Tibial artery (tissue), 4 donors: ENCODE measurements at regions not wholly inside any gene's neighbourhood (a gene's known extent, or its start where the extent isn't known, plus 50 kb on each side); places are given as distances from the start of the nearest gene placed in this dataset.
A peak's percentile ranks its signal among the peaks of the same experiment; 100 is the strongest.
"Not testable (repeated sequence)": the region's sequence is repeated elsewhere in the genome, so short reads cannot be mapped to it uniquely, and the experiment has no call there.

ENCODE experiments used
- DNase-seq, 2 donors: peaks; one replicate each; pipeline ENCODE4 v3.0.0-alpha.2; 2019
- H3K27ac ChIP-seq, 2 donors: fragments of 200-600 bp; sonication (generic) in 1 of 2; 1 replicate in 1 of 2; 2 replicates in 1 of 2; pipeline ENCODE4 v1.5.1; 2018 to 2019; ENCODE audit warnings: mild to moderate bottlenecking in 1 of 2
- H3K27me3 ChIP-seq, 2 donors: fragments of 200-600 bp; sonication (generic) in 1 of 2; one replicate each; pipeline versions ENCODE4 v1.5.1 to v1.6.0; 2016 to 2019
- H3K36me3 ChIP-seq, 3 donors: fragments of 200-600 bp; sonication (generic) in 2 of 3; one replicate each; pipeline ENCODE4 v1.5.1; 2016 to 2019; ENCODE audit warnings: mild to moderate bottlenecking in 2 of 3
- H3K4me1 ChIP-seq, 4 donors: fragments of 200-600 bp; sonication (generic) in 2 of 4; 1 replicate in 3 of 4; 2 replicates in 1 of 4; pipeline ENCODE4 v1.5.1; 2016 to 2019
- H3K4me3 ChIP-seq, 2 donors: fragments of 200-600 bp; sonication (generic) in 1 of 2; 1 replicate in 1 of 2; 2 replicates in 1 of 2; pipeline ENCODE4 v1.5.1; 2018 to 2019; ENCODE audit warnings: mild to moderate bottlenecking in 2 of 2
- H3K9me3 ChIP-seq, 3 donors: fragments of 200-600 bp; sonication (generic) in 1 of 3; one replicate each; pipeline ENCODE4 v1.5.1; 2016 to 2019
- intact Hi-C: fragments of 100-400 bp; cut with DNase I; formaldehyde crosslinking; loops from one replicate; pipeline ENCODE4 v1.15.0; 2023; ENCODE audit warnings: low total_unique reads
- TF ChIP-seq, protein P1 (sequence below), 2 experiments: fragments of 200-600 bp in 1 of 2; fragments of 450-650 bp in 1 of 2; IDR thresholded peaks; one replicate each; pipeline ENCODE4 v1.5.1; 2017 to 2019; ENCODE audit warnings: antibody characterized with exemption in 2 of 2, mild to moderate bottlenecking in 1 of 2, moderate library complexity in 1 of 2

DNA sequence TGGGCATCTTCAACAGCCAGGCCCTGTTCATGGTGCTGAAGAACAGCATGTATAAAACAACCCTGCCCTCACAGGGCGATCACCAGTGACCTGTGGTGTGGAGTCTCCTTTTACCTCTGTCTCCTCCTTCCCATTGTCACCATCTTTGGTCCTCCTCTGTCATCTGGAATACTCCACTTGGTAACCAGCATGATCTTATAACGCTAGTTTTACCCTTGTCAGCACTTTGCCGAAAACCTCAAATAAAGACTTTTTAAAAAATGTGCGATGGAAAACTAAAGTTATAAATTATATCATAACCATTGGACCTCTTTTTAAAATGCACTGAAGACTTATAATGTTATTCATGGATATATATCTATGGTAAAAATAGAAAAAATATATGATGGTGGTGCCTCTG lies 945.2 kb upstream of the DEFB115 start:
- H3K4me1 ChIP-seq, H3K4me3 ChIP-seq, DNase-seq, H3K27ac ChIP-seq, H3K9me3 ChIP-seq, intact Hi-C loops, H3K36me3 ChIP-seq: not testable (repeated sequence)
- H3K27me3 ChIP-seq = peaks cover 0 to 13% of the 10 kb centered on the region in 2 donors

DNA sequence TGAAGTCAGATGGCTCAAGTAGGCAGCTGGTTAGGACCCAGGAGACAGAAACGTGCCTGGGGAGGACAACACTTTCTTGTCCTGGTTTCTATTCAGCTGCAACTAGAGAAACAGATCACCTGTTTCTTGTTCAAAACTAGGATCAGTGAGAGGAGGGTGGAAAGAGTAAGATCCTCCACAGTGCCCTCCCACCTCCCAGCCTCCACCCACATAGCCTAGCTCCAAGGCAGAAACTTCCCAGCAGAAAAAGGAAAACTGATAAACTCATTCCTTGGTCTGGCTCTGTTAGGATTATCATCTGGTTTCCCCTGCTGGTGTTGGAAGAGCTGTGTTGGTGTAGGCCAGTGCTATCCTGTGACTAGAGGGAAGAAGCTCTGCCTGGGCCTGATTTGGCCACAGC lies 943.8 kb upstream of the DEFB115 start:
- H3K27me3 ChIP-seq = peaks cover 0 to 16% of the 10 kb centered on the region in 2 donors
- H3K4me1 ChIP-seq, H3K4me3 ChIP-seq, intact Hi-C loops, H3K27ac ChIP-seq, H3K36me3 ChIP-seq, H3K9me3 ChIP-seq: not testable (repeated sequence)
- DNase-seq = peak in 1 of 2 donors; percentile 12

DNA sequence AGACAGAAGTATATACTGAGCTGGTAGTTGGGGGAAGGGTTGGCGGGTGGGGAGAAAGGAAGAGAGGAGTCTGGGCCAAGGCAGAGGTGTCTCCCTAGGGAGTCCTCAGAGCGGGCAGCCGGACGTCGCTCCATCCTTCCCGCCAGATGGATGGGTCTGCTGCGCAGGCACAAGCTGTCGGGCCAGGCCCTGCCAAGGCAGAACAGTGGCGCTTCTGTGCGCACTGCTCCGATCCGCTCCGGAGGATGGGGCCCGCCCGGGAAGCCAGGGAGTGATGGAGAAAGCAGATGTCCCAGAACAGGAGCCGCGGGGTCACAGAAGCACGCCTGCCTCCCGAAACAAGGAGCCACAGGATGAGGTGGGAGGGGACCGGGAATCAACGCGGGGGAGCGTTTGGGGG lies 941.4 kb upstream of the DEFB115 start:
- intact Hi-C loops, H3K4me3 ChIP-seq, H3K4me1 ChIP-seq, H3K36me3 ChIP-seq, DNase-seq, H3K9me3 ChIP-seq, H3K27ac ChIP-seq: not testable (repeated sequence)
- peaks cover 0 to 16% of the 10 kb centered on the region in 2 donors for H3K27me3 ChIP-seq

DNA sequence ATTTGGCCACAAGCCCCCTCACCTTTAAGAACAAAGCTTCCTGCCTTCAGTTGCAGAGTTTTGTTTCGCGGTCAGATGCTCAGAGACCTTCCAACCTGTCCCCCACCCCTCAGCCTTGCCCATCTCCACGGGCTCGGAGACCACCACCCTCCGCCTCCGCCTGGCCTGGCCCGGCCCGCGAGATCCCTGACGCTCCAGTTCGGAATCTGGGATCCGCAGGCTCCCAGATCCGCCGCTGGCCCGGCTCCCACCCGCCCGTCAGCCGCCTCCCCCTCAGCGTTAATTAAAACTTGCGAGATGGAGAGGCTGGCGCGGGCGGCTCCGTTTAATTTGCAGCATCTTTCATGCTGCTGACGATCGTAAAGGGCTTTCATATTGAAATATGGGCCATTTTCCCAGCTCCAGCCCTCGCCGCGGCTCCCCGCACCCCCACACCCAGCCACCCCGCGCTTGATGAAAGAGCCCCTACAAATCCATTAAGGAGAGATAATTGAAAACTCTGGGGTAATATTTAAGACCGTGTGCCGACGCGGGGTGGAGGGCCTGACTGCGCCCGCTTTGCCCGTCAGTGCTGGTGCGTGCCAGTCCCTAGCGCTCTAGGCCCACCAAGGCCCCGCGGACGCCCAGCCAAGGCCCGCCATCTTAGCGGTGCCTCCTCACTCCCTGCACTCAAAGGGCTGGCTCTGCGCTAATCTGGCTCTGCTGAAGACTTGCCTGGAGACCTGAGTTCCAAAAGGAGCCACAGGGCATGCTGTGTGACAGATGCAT lies 940.7 kb upstream of the DEFB115 start:
- DNase-seq, H3K27ac ChIP-seq, H3K4me1 ChIP-seq, H3K4me3 ChIP-seq, H3K9me3 ChIP-seq, intact Hi-C loops, H3K36me3 ChIP-seq: not testable (repeated sequence)
- H3K27me3 ChIP-seq = peaks cover 0 to 16% of the 10 kb centered on the region in 2 donors

DNA sequence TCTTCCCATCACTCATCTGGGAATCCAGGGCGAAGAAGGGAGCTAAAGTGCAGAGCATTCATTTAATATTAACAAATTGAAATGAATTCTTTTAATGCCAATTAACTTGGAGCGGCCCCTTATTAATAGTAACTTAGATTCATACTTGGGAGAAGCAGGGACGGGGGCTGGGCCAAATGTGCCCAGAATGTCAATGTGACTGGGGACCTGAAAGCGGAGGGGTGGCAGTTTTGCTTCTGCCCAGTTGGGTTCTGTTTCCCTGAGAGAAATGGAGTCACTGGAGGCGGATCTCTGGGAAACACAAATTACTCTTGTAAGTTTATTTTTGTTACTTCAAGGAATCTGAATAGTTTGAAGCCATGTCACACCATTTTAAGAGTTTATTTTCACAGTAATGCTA lies 923.7 kb upstream of the DEFB115 start:
- DNase-seq = peak in 1 of 2 donors; percentile 33
- H3K36me3 ChIP-seq, H3K9me3 ChIP-seq, intact Hi-C loops, H3K27me3 ChIP-seq, H3K4me3 ChIP-seq: not testable (repeated sequence)
- Histone ChIP-seq H3K4me1 (peaks cover 0 to 58% (median 3%) of the 10 kb centered on the region in 4 donors), H3K27ac (peak overlapping the region; percentile 71 to 87)

DNA sequence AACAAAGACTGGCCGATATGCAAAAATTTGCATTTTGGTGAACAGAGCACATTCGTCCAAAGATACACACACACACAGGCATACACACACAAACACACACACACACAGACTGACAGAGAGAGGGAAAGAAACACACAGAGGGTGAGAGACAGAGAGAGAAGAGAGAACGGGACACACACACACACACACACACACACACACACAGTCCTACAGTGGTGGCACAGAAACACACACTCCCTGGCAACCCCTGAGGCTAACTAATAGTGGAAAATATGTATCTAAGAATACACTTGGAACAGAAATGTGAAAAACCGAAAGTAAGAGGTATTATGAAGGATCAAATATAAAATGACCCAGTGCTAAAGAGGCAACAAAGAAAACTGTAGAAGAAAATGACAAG lies 919.9 kb upstream of the DEFB115 start:
- H3K36me3 ChIP-seq, H3K9me3 ChIP-seq, intact Hi-C loops, H3K27me3 ChIP-seq: not testable (repeated sequence)
- H3K4me3 ChIP-seq = peak overlapping the region; percentile 14 to 21
- peaks cover 0 to 38% (median 0%) of the 10 kb centered on the region in 4 donors for H3K4me1 ChIP-seq
- DNase-seq = peak; percentile 25 to 73
- H3K27ac ChIP-seq = peak overlapping the region; percentile 54 to 71

DNA sequence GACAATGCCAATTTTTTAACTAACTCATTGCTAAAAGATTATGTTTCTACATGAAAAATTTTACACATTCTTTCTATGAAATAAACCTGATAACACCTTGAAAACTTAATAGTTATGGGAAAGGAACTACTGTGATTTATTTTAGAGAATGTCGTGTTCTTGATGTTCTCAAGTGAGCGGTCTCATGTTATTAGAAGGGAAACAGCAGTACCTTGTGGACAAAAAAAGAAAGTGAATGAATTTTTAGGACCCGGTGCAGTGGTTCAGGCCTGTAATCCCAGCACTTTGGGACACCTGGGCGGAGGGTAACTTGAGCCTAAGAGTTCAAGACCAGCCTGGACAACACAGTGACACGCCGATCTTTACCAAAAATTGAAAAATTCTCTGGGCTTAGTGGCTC lies 908.5 kb upstream of the DEFB115 start:
- intact Hi-C loops, H3K27me3 ChIP-seq, DNase-seq: not testable (repeated sequence)

DNA sequence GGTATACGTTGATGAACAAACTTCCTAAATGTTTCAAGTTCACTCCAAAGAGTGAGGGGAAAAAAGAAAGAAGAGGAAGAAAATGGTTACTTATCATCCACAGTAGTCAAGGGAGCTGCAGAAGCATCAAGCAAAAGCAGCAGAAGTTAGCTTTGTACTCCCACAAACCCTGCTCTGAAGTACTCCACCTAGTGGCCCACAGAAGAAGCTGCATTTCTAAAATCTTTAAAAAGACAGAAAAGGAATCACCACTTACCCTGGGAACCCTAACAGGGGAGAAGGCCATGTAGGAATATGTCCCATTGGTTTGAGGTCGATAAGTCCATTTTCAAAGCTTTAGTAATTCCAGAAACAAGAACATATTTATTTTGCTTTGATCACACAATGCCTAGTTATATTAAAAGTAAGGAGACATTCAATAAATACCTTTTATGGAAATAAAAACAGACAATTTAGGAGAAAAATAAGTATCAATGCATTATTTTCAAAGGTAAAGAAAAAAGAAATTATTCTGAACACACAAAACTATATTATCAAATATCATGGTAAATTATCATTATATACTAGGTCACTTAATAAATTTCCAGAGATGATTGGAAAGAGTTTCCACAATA lies 900.5 kb upstream of the DEFB115 start:
- H3K4me1 ChIP-seq, H3K4me3 ChIP-seq, H3K36me3 ChIP-seq, intact Hi-C loops, H3K27me3 ChIP-seq, H3K9me3 ChIP-seq, DNase-seq, H3K27ac ChIP-seq: not testable (repeated sequence)
- TF ChIP-seq, protein P1, sequence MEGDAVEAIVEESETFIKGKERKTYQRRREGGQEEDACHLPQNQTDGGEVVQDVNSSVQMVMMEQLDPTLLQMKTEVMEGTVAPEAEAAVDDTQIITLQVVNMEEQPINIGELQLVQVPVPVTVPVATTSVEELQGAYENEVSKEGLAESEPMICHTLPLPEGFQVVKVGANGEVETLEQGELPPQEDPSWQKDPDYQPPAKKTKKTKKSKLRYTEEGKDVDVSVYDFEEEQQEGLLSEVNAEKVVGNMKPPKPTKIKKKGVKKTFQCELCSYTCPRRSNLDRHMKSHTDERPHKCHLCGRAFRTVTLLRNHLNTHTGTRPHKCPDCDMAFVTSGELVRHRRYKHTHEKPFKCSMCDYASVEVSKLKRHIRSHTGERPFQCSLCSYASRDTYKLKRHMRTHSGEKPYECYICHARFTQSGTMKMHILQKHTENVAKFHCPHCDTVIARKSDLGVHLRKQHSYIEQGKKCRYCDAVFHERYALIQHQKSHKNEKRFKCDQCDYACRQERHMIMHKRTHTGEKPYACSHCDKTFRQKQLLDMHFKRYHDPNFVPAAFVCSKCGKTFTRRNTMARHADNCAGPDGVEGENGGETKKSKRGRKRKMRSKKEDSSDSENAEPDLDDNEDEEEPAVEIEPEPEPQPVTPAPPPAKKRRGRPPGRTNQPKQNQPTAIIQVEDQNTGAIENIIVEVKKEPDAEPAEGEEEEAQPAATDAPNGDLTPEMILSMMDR (IDR thresholded peaks at IDR 0.05) = peak; percentile 59 to 60

More for the DNA sequence above, 908.5 kb upstream of the DEFB115 start:
- H3K4me1 ChIP-seq, H3K27ac ChIP-seq, H3K36me3 ChIP-seq, H3K9me3 ChIP-seq, H3K4me3 ChIP-seq: not testable (repeated sequence)
- TF ChIP-seq, protein P1 (IDR thresholded peaks at IDR 0.05) = peak; percentile 36 to 52

DNA sequence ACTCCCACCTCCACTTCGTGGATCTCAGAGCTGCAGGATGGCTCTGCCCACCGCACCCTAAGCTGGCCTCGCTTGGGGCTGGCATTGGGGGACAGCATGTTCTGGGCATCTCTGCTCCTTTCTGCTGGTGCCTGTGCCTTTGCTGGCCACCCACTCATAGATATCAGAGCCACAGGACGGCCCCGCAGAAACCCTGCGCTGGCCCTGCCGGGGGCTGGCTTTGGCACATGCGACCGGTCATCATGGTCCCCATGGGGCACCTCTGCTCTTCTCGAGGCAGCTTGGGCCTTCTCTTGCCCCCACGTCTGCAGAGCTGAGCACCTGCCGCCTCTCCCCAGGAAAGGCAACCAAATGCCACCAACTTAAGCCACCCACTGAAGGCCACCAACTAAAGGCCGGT lies 895.7 kb upstream of the DEFB115 start:
- H3K36me3 ChIP-seq, H3K9me3 ChIP-seq, H3K27ac ChIP-seq, DNase-seq, H3K4me1 ChIP-seq, H3K27me3 ChIP-seq, intact Hi-C loops, H3K4me3 ChIP-seq: not testable (repeated sequence)

DNA sequence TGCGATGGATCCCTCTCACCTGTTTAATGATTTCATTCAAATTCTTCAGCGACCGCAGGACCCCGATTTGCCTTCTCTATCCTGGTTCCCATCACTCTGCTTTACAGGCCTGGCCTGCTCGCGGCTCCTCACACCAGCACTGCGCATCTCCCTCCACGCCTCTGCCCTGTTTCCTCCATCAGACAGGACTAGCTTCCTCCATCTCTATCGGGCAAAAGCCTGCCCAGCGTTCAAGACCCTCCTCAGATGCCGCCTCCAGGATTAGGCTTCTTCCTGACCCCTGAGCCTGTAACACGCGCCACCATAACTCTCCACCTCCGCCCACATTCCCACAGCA lies 881.1 kb upstream of the DEFB115 start:
- H3K9me3 ChIP-seq, intact Hi-C loops, DNase-seq, H3K36me3 ChIP-seq, H3K27me3 ChIP-seq: not testable (repeated sequence)
- Histone ChIP-seq H3K27ac (peak overlapping the region; percentile 78 to 86), H3K4me3 (peak overlapping the region; percentile 73 to 90), H3K4me1 (peaks cover 0 to 19% (median 0%) of the 10 kb centered on the region in 4 donors)
